ENCODE measurements at regions not wholly inside any gene's neighbourhood (a gene's known extent, or its start where the extent isn't known, plus 50 kb on each side); places are given as distances from the start of the nearest gene placed in this dataset.

DNA sequence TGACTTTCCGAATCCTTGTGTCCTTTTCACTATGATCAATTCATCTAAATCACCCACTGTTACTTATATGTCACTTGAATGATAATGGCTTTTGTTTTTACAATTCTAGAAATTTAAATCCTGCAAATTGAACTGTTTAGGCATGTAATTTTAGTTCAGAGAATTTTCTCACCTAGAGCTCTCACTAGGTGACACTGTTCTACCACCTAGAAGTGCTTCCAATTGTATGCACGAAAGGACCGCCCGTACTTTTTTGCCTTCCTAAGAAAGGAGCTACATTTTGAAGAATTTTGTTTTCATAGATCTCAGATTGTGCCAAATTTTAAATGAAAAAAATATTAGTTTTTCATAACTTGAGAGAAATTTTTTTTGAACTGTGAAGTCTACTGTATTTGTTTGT, 481.6 kb upstream of the FSTL5 start:
- Histone ChIP-seq H3K27ac (ENCODE audit: low read length) (no peak overlapping the region), H3K9me3 (ENCODE audit: control insufficient read depth, insufficient read depth, low read depth, low read length) (no peaks in the 10 kb centered on the region), H3K4me1 (ENCODE audit: control insufficient read depth, insufficient read depth, low read length) (no peaks in the 10 kb centered on the region), H3K27me3 (ENCODE audit: control insufficient read depth, insufficient read depth, low read length) (no peaks in the 10 kb centered on the region), H3K4me3 (ENCODE audit: low read depth in 2 of 2, low read length in 2 of 2) (no peak overlapping the region), H3K36me3 (ENCODE audit: control insufficient read depth, insufficient read depth, low read length) (no peaks in the 10 kb centered on the region)
- ChIA-PET POLR2A (interaction anchor here (0.6 kb wide), 1 partner anchor 348 kb away, joined by 4 read pairs; no protein-coding TSS in a partner anchor), CTCF (no interaction called here)
- no TSS peak for BruUV-seq (replicated peaks)
- intact Hi-C loops (cut with micrococcal nuclease; ENCODE audit: unreplicated experiment) (no loop called here), in situ Hi-C loops (cut with HindIII; ENCODE audit: low pct_unique_long_range_greater_than_20kb, low sequenced_read_pairs) (no loop called here)
- ATAC-seq: no peak
- TF ChIP-seq, protein P1, sequence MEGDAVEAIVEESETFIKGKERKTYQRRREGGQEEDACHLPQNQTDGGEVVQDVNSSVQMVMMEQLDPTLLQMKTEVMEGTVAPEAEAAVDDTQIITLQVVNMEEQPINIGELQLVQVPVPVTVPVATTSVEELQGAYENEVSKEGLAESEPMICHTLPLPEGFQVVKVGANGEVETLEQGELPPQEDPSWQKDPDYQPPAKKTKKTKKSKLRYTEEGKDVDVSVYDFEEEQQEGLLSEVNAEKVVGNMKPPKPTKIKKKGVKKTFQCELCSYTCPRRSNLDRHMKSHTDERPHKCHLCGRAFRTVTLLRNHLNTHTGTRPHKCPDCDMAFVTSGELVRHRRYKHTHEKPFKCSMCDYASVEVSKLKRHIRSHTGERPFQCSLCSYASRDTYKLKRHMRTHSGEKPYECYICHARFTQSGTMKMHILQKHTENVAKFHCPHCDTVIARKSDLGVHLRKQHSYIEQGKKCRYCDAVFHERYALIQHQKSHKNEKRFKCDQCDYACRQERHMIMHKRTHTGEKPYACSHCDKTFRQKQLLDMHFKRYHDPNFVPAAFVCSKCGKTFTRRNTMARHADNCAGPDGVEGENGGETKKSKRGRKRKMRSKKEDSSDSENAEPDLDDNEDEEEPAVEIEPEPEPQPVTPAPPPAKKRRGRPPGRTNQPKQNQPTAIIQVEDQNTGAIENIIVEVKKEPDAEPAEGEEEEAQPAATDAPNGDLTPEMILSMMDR (IDR thresholded peaks at IDR 0.05): peak; percentile 22; the same call in 1 of the 2 replicates
- no peak for TF ChIP-seq SIN3A (IDR thresholded peaks at IDR 0.05; ENCODE audit: borderline replicate concordance, insufficient read depth, low read depth, low read length)
- no peak for DNase-seq (ENCODE audit: low read depth, low spot score)

DNA sequence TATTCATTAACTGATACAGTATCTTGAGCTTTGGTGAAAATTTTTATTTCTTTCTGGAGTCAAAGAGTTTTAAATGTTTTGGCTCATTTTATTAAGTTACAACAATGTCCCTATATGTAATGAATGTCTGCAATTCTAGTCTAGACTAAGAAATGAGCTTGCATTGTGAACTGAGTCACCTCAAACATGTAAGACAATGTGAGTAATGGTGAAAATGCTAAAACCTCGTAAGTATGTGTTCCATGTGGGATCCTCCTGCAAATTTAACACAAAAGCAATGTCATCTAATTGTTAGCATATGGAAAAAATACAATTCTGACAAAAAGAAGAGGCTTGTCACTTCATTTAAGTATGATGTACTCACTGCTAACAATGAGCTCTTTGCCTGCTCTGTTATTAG, 480.5 kb upstream of the FSTL5 start:
- BruUV-seq (replicated peaks): no TSS peak
- no peak for DNase-seq (ENCODE audit: low read depth, low spot score)
- in situ Hi-C loops (cut with HindIII; ENCODE audit: low pct_unique_long_range_greater_than_20kb, low sequenced_read_pairs) (no loop called here), intact Hi-C loops (cut with micrococcal nuclease; ENCODE audit: unreplicated experiment) (no loop called here)
- no peak overlapping the region for H3K4me3 ChIP-seq (ENCODE audit: low read depth in 2 of 2, low read length in 2 of 2)
- POLR2A ChIA-PET: no interaction called here
- CTCF ChIA-PET: no interaction called here
- H3K4me1 ChIP-seq (ENCODE audit: control insufficient read depth, insufficient read depth, low read length): no peaks in the 10 kb centered on the region
- no peak overlapping the region for H3K27ac ChIP-seq (ENCODE audit: low read length)
- TF ChIP-seq SIN3A (IDR thresholded peaks at IDR 0.05; ENCODE audit: borderline replicate concordance, insufficient read depth, low read depth, low read length): no peak
- no peak for TF ChIP-seq POLR2AphosphoS5 (IDR thresholded peaks at IDR 0.05; ENCODE audit: low read depth, low read length)
- TF ChIP-seq TCF7L2 (IDR thresholded peaks at IDR 0.05; ENCODE audit: low read depth, low read length): no peak
- TF ChIP-seq, protein P1 (IDR thresholded peaks at IDR 0.05): no peak
- TF ChIP-seq, protein P2, sequence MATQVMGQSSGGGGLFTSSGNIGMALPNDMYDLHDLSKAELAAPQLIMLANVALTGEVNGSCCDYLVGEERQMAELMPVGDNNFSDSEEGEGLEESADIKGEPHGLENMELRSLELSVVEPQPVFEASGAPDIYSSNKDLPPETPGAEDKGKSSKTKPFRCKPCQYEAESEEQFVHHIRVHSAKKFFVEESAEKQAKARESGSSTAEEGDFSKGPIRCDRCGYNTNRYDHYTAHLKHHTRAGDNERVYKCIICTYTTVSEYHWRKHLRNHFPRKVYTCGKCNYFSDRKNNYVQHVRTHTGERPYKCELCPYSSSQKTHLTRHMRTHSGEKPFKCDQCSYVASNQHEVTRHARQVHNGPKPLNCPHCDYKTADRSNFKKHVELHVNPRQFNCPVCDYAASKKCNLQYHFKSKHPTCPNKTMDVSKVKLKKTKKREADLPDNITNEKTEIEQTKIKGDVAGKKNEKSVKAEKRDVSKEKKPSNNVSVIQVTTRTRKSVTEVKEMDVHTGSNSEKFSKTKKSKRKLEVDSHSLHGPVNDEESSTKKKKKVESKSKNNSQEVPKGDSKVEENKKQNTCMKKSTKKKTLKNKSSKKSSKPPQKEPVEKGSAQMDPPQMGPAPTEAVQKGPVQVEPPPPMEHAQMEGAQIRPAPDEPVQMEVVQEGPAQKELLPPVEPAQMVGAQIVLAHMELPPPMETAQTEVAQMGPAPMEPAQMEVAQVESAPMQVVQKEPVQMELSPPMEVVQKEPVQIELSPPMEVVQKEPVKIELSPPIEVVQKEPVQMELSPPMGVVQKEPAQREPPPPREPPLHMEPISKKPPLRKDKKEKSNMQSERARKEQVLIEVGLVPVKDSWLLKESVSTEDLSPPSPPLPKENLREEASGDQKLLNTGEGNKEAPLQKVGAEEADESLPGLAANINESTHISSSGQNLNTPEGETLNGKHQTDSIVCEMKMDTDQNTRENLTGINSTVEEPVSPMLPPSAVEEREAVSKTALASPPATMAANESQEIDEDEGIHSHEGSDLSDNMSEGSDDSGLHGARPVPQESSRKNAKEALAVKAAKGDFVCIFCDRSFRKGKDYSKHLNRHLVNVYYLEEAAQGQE (IDR thresholded peaks at IDR 0.05; ENCODE audit: insufficient read depth in 1 of 2, low read depth in 2 of 2, low read length in 1 of 2): no peak
- no peak for ATAC-seq
- no peaks in the 10 kb centered on the region for H3K27me3 ChIP-seq (ENCODE audit: control insufficient read depth, insufficient read depth, low read length)
- H3K36me3 ChIP-seq (ENCODE audit: control insufficient read depth, insufficient read depth, low read length): no peaks in the 10 kb centered on the region
- H3K9me3 ChIP-seq (ENCODE audit: control insufficient read depth, insufficient read depth, low read depth, low read length): no peaks in the 10 kb centered on the region

DNA sequence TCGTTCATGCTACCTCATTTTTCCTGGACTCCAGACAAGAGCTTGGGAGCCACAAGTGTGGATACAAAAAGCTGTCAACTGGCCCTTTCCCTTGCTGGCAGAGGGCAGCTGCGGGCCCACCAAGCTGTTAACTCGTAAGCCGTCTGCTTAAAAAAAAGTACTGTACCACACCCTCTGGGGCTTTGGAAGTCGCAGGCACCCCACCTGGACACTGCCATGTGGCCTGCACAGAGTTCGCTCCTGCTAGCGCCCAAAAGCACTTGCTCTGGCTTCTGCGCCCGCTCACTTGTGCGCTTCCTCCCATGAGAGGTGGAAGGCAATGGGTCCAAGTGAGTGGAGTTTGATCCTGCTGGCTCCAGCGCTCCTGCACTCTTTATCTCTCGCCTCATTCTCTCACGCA, 476.4 kb upstream of the FSTL5 start:
- ChIA-PET CTCF (no interaction called here), POLR2A (no interaction called here)
- Histone ChIP-seq H3K36me3 (ENCODE audit: control insufficient read depth, insufficient read depth, low read length) (no peaks in the 10 kb centered on the region), H3K27ac (ENCODE audit: low read length) (no peak overlapping the region), H3K4me1 (ENCODE audit: control insufficient read depth, insufficient read depth, low read length) (no peaks in the 10 kb centered on the region), H3K4me3 (ENCODE audit: low read depth in 2 of 2, low read length in 2 of 2) (no peak overlapping the region), H3K9me3 (ENCODE audit: control insufficient read depth, insufficient read depth, low read depth, low read length) (no peaks in the 10 kb centered on the region), H3K27me3 (ENCODE audit: control insufficient read depth, insufficient read depth, low read length) (no peaks in the 10 kb centered on the region)
- no TSS peak for BruUV-seq (replicated peaks)
- intact Hi-C loops (cut with micrococcal nuclease; ENCODE audit: unreplicated experiment): no loop called here
- DNase-seq (ENCODE audit: low read depth, low spot score) (no peak), ATAC-seq (no peak)
- TF ChIP-seq SIN3A (IDR thresholded peaks at IDR 0.05; ENCODE audit: borderline replicate concordance, insufficient read depth, low read depth, low read length): no peak
- TF ChIP-seq POLR2AphosphoS5 (IDR thresholded peaks at IDR 0.05; ENCODE audit: low read depth, low read length): no peak
- in situ Hi-C loops (cut with HindIII; ENCODE audit: low pct_unique_long_range_greater_than_20kb, low sequenced_read_pairs): no loop called here

Data from Panc1 (cell line).